ENCODE measurements at regions not wholly inside any gene's neighbourhood (a gene's known extent, or its start where the extent isn't known, plus 50 kb on each side); places are given as distances from the start of the nearest gene placed in this dataset.

GRCh38 chr2:8555543-8555942 is 126.3 kb upstream of the ID2 start:
- TF ChIP-seq CTCF (conservative IDR thresholded peaks at IDR 0.05), result no peak
- H3K23ac ChIP-seq (ENCODE audit: insufficient read length, low read depth, low read length), result no peak overlapping the region
- no peak overlapping the region for H2BK20ac ChIP-seq (ENCODE audit: low read depth, low read length, poor library complexity, severe bottlenecking)
- no peaks in the 10 kb centered on the region for H3K4me1 ChIP-seq (ENCODE audit: insufficient read depth, low read length)
- H2BK15ac ChIP-seq (ENCODE audit: low read depth, low read length), result no peak overlapping the region
- no peaks in the 10 kb centered on the region for H3K9me3 ChIP-seq (ENCODE audit: control insufficient read depth, low read depth, low read length)
- no peak overlapping the region for H3T11ph ChIP-seq (ENCODE audit: low read length)
- no peak for DNase-seq
- H4K5ac ChIP-seq (ENCODE audit: insufficient read length, low read depth, low read length), result no peak overlapping the region
- H3K79me2 ChIP-seq (ENCODE audit: insufficient read depth, low read length), result no peaks in the 10 kb centered on the region
- H2AFZ ChIP-seq (ENCODE audit: low read length), result no peak overlapping the region
- no peak overlapping the region for H3K27ac ChIP-seq (ENCODE audit: insufficient read length, low read depth, low read length)
- H2AK5ac ChIP-seq (ENCODE audit: insufficient read length, low read length), result no peak overlapping the region
- no peak overlapping the region for H3K14ac ChIP-seq (ENCODE audit: insufficient read depth, low read length)
- no peak overlapping the region for H2BK12ac ChIP-seq (ENCODE audit: insufficient read length, low read depth, low read length)
- no peak overlapping the region for H3K18ac ChIP-seq (ENCODE audit: insufficient read length, low read depth, low read length)
- H3K56ac ChIP-seq (ENCODE audit: insufficient read length, low read depth, low read length), result no peak overlapping the region
- H4K91ac ChIP-seq (ENCODE audit: insufficient read length, low read depth, low read length), result no peak overlapping the region
- no peaks in the 10 kb centered on the region for H3K27me3 ChIP-seq (ENCODE audit: insufficient read depth, low read length)
- H3K4me3 Mint-ChIP-seq, result no peak overlapping the region
- H4K8ac ChIP-seq (replicated peaks; ENCODE audit: insufficient read length, low read depth, low read length), result no peak overlapping the region
- H2BK5ac ChIP-seq (ENCODE audit: insufficient read length, low read length), result no peak overlapping the region
- WGBS (ENCODE audit: extremely low coverage, insufficient read length, low lambda C conversion rate), result no CpG with 5 or more reads among the region's 2 CpGs
- H4K20me1 ChIP-seq (ENCODE audit: control insufficient read depth, insufficient read depth, insufficient read length), result no peaks in the 10 kb centered on the region
- peaks cover 20 to 23% of the 10 kb centered on the region in 2 experiments for H3K9me3 Mint-ChIP-seq
- H3K79me1 ChIP-seq (ENCODE audit: insufficient read depth, low read depth, low read length, poor library complexity, severe bottlenecking), result no peaks in the 10 kb centered on the region
- H3K36me3 Mint-ChIP-seq (ENCODE audit: insufficient read depth in 1 of 3, low read depth in 3 of 3), result peaks cover 4 to 23% (median 6%) of the 10 kb centered on the region in 3 experiments; a peak in 5 of 7 replicates
- no peaks in the 10 kb centered on the region for H3K23me2 ChIP-seq (ENCODE audit: insufficient read length, low read depth, low read length, poor library complexity, severe bottlenecking)
- peaks cover 1% of the 10 kb centered on the region; the same call in 1 of the 2 replicates for H3K27me3 Mint-ChIP-seq (ENCODE audit: low read depth)
- H3K27ac Mint-ChIP-seq, result no peak overlapping the region
- no peak overlapping the region for H3K4me2 ChIP-seq (ENCODE audit: insufficient read depth, insufficient read length, low read length)
- H3K4me1 Mint-ChIP-seq, result peaks cover 9% of the 10 kb centered on the region in 2 experiments
- H3K4ac ChIP-seq (ENCODE audit: low read depth, low read length), result no peak overlapping the region
- no peak overlapping the region for H3K9ac ChIP-seq (ENCODE audit: extremely low read depth, insufficient read length, low read length)
- no peak overlapping the region for H2BK120ac ChIP-seq (ENCODE audit: low read depth, low read length, poor library complexity, severe bottlenecking)

Data from H9 (cell line).